IPS DF 19.7 (cell line): ENCODE measurements at regions not wholly inside any gene's neighbourhood (a gene's known extent, or its start where the extent isn't known, plus 50 kb on each side); places are given as distances from the start of the nearest gene placed in this dataset.

Experiments used
- DNase-seq: peaks from one replicate; pipeline ENCODE4 v3.0.0-alpha.2; 2013; ENCODE audit warnings: low read depth, low spot score

GRCh38 chr13:26989957-26990713 lies 181.5 kb downstream of the USP12 start:
- no peak for DNase-seq

GRCh38 chr13:26989261-26989956 lies 182.2 kb downstream of the USP12 start:
- DNase-seq: no peak

GRCh38 chr13:26988059-26988769 lies 183.4 kb downstream of the USP12 start:
- no peak for DNase-seq

DNA sequence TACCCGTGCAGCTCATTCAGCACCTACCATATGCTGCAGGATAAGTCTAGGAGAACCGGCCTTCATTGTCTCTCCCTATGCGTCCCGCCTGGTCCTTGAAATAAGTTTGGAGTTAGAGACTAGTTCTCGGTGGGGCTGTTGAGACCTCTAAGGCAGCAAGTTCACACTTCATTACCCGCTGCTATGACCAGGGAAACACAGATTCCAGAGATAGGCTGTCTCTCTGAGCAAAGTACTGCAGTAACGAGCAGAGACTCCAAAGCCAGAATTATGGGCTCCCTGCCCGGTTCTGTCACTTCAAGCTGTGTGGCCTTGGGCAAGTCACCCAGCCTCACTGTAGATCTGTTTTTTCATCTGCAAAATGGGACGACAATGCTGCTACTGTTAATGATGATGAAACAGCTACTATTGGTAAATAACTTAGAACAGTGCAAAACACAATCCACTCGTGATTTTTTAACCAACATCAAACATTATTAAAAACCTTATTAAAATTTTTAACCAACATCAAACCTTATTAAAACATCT lies 184.1 kb downstream of the USP12 start:
- no peak for DNase-seq

GRCh38 chr13:26985285-26985878 lies 186.2 kb downstream of the USP12 start:
- DNase-seq: no peak

DNA sequence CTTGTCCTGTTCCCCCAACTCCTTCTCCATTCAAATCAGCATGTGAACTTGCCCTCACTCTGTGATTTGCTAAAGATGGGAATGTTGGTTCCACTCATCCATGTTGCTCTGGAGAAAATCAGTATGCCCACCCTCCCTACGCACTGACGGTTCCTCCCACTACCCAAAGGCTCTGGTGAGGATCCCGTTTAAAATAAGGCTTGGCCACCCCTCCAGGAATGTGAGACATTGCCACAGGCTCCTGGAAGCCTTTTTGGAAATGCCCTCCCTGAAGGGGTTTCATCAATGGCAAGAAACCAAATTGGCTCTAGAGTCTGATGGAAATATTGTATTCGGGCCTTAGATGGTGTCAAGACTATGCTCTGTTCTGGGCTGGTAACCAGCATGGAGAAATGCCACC lies 187.3 kb downstream of the USP12 start:
- DNase-seq: no peak

- no peak for DNase-seq
Measured at GRCh38 chr13:26983543-26984320, 187.9 kb downstream of the USP12 start.

GRCh38 chr13:26980099-26981031 lies 191.2 kb downstream of the USP12 start:
- no peak for DNase-seq

DNA sequence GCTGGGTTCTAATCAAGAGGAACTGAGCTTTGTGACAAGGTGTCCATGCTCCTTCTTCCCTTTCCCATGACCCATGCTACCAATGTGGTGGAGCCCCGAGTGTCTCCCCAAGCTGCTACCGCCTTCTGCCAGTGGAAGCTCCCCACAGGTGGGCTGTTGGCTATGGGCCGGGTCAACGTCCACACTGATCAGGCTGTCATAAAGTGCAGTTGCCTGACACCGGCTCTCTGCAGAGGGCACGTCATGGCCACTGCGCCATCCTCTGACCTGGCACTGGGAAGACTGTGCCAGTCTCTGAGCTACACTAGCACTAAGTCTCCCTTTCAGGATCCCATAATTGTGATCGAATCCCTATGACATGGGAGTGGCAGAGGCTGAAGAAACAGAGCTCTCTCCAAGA lies 192.3 kb downstream of the USP12 start:
- DNase-seq: no peak

GRCh38 chr13:26978081-26978860 lies 193.3 kb downstream of the USP12 start:
- DNase-seq: no peak

- DNase-seq: no peak
Measured at GRCh38 chr13:26977541-26977940, 194.1 kb downstream of the USP12 start.

DNA sequence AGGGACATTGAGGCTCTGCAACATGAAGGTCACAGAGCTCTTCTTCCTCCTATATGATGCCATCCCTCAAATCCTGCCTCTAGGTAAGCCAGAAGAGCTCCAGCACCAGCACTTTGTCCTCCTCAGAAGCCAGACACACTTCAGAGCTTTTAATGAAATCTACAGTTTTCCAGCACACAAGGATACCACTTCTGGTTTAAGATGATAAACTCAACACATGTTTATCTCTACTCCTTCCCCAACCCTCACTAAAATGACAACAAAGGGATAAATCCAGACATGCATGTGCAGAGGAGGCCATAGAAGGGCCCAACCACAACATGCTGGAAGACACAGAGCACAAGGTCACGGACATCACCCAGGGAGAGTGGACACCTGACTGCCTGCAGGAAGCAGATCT lies 195.3 kb downstream of the USP12 start:
- no peak for DNase-seq

DNA sequence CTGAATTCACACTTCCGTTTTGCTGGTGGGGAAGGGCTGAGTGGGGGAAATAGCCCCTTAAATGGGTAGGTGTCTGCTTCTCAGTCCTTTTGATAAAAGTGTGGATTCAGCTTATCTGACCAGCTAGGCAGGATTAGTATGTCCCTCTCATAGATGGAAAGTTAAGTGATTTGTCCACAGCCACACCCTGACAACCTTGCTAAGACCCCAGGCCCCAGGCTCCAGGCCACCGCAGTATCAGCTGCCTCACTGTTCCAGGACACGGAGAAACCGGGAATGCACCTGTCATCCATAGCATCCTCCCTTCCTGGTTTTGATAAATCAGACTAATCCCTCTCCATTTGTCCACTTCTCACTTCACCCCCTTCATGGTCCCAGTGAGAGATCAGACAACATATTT lies 197.7 kb downstream of the USP12 start:
- no peak for DNase-seq

DNA sequence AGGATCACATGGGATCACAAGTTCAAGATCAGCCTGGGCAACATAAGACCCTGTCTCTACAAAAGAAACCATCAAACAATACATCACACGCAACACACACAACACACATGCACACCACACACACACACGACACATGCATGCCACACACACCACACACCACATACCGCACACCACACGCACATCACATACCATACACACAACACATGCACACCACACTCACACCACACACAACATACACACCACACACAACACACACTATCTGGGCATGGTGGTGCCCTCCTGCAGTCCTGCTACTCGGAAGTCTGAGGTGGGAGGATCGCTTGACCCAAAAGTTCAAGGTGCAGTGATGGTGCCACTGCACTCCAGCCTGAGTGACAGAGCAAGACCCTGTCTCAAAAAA lies 198.3 kb downstream of the USP12 start:
- DNase-seq: no peak

DNA sequence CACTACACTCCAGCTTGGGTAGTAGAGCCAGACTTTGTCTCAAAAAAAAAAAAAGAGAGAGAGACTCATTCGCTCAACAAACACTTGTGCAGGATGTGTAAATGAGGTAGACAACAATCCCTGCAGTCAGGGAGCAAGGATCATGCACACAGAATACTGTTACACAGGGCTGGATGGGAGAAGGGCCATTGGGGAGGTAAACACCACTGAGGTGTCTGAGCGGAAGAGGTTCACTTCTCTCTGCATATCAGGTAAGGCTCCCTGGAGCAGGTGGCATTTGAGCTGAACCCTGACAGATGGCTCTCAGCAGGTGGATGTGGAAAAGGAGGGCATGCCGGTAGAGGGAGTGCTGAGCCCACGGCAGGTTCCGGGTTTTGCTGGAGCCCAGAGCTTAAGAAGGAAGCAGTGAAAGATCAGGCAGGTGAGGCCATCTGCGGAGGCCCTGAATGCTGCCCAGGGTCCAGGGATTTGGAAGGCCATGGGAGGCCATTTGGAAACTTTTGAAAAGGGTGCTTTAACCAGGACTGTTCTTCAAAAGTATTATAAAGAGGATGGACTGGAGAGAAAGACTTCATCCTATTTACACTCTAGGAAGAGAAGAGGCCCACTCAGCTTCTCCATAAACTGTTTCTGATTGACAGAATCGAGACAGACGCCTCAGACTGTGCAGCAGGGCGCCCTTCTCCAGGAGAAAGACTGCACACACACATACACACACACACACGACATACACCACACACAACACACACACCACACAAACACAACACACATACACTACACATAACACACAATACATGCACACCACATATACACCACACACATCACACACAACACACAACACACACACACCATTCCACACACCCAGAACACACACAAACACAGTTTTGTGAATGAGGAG lies 199.4 kb downstream of the USP12 start:
- DNase-seq: peak; percentile 48

GRCh38 chr13:26968431-26969341 lies 202.9 kb downstream of the USP12 start:
- no peak for DNase-seq
